Activated naive CD4-positive, alpha-beta T cell treated with anti-CD3 and anti-CD28 coated beads, Interleukin-2, amount 10 ng/mL, durations not matched to agents 7 days and 5 days (primary cell): ENCODE measurements at regions not wholly inside any gene's neighbourhood (a gene's known extent, or its start where the extent isn't known, plus 50 kb on each side); places are given as distances from the start of the nearest gene placed in this dataset.
"Not testable (repeated sequence)": the region's sequence is repeated elsewhere in the genome, so short reads cannot be mapped to it uniquely, and the experiment has no call there.

ENCODE experiments used
- CTCF ChIA-PET: fragments of 350-600 bp; sonication (Branson Sonifier 250); formaldehyde crosslinking; loops from one replicate; lab custom pipeline; 2021; ENCODE audit warnings: antibody characterized with exemption; lab: Charles Lee
- DNase-seq: peaks from one replicate; pipeline ENCODE4 v3.0.0-alpha.2; 2020
- H3K27ac Mint-ChIP-seq: one replicate; pipeline ENCODE4 v1.8.0; 2021; ENCODE audit warnings: mild to moderate bottlenecking, moderate library complexity, mixed read lengths
- H3K27me3 Mint-ChIP-seq: one replicate; pipeline ENCODE4 v1.8.0; 2021; ENCODE audit warnings: mild to moderate bottlenecking, mixed read lengths
- H3K36me3 Mint-ChIP-seq: one replicate; pipeline ENCODE4 v1.8.0; 2021; ENCODE audit warnings: mixed read lengths
- H3K4me1 Mint-ChIP-seq: one replicate; pipeline ENCODE4 v1.8.0; 2021; ENCODE audit warnings: mixed read lengths
- H3K4me3 Mint-ChIP-seq: one replicate; pipeline ENCODE4 v1.8.0; 2021; ENCODE audit warnings: mild to moderate bottlenecking, moderate library complexity, mixed read lengths
- H3K9me3 Mint-ChIP-seq: one replicate; pipeline ENCODE4 v1.8.0; 2021; ENCODE audit warnings: mixed read lengths

- DNase-seq, H3K4me3 Mint-ChIP-seq, CTCF ChIA-PET, H3K4me1 Mint-ChIP-seq, H3K36me3 Mint-ChIP-seq, H3K27ac Mint-ChIP-seq, H3K9me3 Mint-ChIP-seq: not testable (repeated sequence)
- H3K27me3 Mint-ChIP-seq, result peaks cover 11% of the 10 kb centered on the region
Measured at GRCh38 chr13:52324831-52325230, 81.1 kb downstream of the THSD1 start.

GRCh38 chr13:52319876-52320275 lies 86.1 kb downstream of the THSD1 start:
- no peak overlapping the region for H3K27ac Mint-ChIP-seq
- no peak for DNase-seq
- H3K4me3 Mint-ChIP-seq, result no peak overlapping the region
- peaks cover 4% of the 10 kb centered on the region for H3K4me1 Mint-ChIP-seq
- no peaks in the 10 kb centered on the region for H3K9me3 Mint-ChIP-seq
- H3K36me3 Mint-ChIP-seq, result no peaks in the 10 kb centered on the region
- CTCF ChIA-PET, result no interaction called here
- H3K27me3 Mint-ChIP-seq, result peaks cover 12% of the 10 kb centered on the region

GRCh38 chr13:52309833-52310232 lies 96.1 kb downstream of the THSD1 start:
- DNase-seq, H3K27ac Mint-ChIP-seq, H3K27me3 Mint-ChIP-seq, CTCF ChIA-PET, H3K4me3 Mint-ChIP-seq, H3K36me3 Mint-ChIP-seq, H3K4me1 Mint-ChIP-seq: not testable (repeated sequence)
- peaks cover 11% of the 10 kb centered on the region for H3K9me3 Mint-ChIP-seq

GRCh38 chr13:52306336-52306735 lies 99.6 kb downstream of the THSD1 start:
- H3K4me3 Mint-ChIP-seq, H3K36me3 Mint-ChIP-seq, CTCF ChIA-PET, H3K27ac Mint-ChIP-seq, H3K9me3 Mint-ChIP-seq, H3K4me1 Mint-ChIP-seq, DNase-seq, H3K27me3 Mint-ChIP-seq: not testable (repeated sequence)

DNA sequence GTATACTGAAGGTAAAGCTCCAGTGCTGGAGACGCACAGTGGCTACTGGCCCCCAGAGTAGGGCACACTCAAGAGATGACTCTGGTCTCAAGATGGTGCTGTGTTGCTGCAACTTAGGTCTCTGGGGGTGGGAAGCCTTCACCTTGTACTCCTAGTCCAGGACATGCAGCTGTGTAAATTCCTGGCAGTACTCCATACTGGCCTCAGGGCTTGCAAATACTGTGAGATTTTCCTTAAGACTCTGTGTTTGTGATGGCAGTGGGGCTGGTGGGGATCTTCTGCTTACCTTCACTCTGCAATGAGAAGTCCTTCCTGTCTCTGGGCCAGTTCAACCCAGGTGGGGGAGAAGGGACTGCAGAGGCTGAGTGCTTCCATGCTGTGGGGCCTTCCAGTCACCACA lies 102.9 kb downstream of the THSD1 start:
- CTCF ChIA-PET, H3K27me3 Mint-ChIP-seq, H3K36me3 Mint-ChIP-seq, H3K4me3 Mint-ChIP-seq, H3K4me1 Mint-ChIP-seq, H3K9me3 Mint-ChIP-seq, H3K27ac Mint-ChIP-seq, DNase-seq: not testable (repeated sequence)

- H3K4me3 Mint-ChIP-seq, DNase-seq, H3K9me3 Mint-ChIP-seq, H3K27me3 Mint-ChIP-seq, H3K4me1 Mint-ChIP-seq, CTCF ChIA-PET, H3K36me3 Mint-ChIP-seq, H3K27ac Mint-ChIP-seq: not testable (repeated sequence)
Measured at GRCh38 chr13:52302688-52303087, 103.3 kb downstream of the THSD1 start.

DNA sequence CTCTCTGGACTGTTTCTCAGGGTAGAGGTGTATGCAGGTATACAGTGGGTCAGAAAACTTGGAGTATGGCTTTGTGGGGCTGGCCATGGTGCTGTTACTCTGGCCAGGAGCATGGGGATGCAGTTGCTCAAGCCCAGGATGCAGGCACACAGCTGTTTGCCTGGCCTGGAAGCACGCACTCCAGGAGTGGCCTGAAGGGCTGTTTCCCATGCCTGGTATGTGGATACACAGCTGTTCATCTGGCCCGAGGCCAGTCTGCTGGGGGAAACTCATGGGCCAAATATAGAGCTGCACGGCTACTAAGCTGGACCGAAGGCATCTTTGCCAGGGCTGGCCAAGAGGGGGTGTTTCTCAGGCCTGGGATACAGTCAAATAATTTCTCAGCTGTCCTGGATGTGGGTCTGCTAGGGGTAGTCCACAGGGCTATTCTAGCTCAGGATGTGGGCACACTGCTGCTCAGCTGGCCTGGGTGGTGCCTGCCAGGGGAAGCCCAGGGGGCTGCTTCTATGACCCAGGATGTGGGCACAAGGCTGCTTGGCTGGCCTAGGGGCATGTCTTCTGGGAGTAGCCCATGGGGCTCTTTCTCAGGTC lies 104.1 kb downstream of the THSD1 start:
- CTCF ChIA-PET, result not testable (repeated sequence)

DNA sequence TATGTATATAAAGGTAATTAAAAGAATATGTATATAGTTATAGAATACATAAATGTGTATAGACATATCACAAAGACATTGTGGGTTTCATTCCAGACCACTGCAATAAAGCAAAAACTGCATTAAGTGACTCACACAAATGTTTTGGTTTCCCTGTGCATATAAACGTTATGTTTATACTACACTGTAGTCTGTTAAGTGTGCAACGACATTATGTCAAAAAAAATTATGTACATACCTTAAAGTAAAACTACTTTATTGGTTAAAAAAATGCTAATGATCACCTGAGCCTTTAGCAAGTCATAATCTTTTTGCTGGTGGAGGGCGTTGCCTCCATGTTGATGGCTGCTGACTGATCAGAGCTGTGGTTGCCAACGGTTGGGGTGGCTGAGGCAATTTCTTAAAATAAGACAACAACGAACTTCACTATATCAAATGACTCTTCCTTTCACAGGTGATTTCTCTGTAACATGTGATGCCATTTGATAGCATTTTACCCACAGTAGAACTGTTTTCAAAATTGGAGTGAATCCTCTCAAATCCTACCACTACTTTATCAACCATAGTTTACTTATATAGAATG lies 107.8 kb downstream of the THSD1 start:
- CTCF ChIA-PET, H3K4me3 Mint-ChIP-seq, DNase-seq, H3K9me3 Mint-ChIP-seq, H3K27ac Mint-ChIP-seq, H3K36me3 Mint-ChIP-seq, H3K4me1 Mint-ChIP-seq, H3K27me3 Mint-ChIP-seq: not testable (repeated sequence)

More for the DNA sequence above, 104.1 kb downstream of the THSD1 start:
- not testable (repeated sequence) for H3K4me3 Mint-ChIP-seq, H3K27ac Mint-ChIP-seq, H3K9me3 Mint-ChIP-seq, H3K4me1 Mint-ChIP-seq, DNase-seq, H3K36me3 Mint-ChIP-seq, H3K27me3 Mint-ChIP-seq

GRCh38 chr13:52288891-52289290 lies 117.1 kb downstream of the THSD1 start:
- H3K27ac Mint-ChIP-seq, DNase-seq, H3K36me3 Mint-ChIP-seq, H3K27me3 Mint-ChIP-seq, CTCF ChIA-PET, H3K4me1 Mint-ChIP-seq, H3K9me3 Mint-ChIP-seq, H3K4me3 Mint-ChIP-seq: not testable (repeated sequence)

GRCh38 chr13:52281387-52281786 lies 122.0 kb upstream of the NEK3 start:
- H3K4me3 Mint-ChIP-seq, H3K27me3 Mint-ChIP-seq, H3K9me3 Mint-ChIP-seq, CTCF ChIA-PET, H3K36me3 Mint-ChIP-seq, H3K4me1 Mint-ChIP-seq, H3K27ac Mint-ChIP-seq, DNase-seq: not testable (repeated sequence)

- H3K36me3 Mint-ChIP-seq, H3K4me3 Mint-ChIP-seq, H3K9me3 Mint-ChIP-seq, H3K4me1 Mint-ChIP-seq, H3K27ac Mint-ChIP-seq, H3K27me3 Mint-ChIP-seq, CTCF ChIA-PET, DNase-seq: not testable (repeated sequence)
Measured at GRCh38 chr13:52279408-52279807, 120.0 kb upstream of the NEK3 start.

DNA sequence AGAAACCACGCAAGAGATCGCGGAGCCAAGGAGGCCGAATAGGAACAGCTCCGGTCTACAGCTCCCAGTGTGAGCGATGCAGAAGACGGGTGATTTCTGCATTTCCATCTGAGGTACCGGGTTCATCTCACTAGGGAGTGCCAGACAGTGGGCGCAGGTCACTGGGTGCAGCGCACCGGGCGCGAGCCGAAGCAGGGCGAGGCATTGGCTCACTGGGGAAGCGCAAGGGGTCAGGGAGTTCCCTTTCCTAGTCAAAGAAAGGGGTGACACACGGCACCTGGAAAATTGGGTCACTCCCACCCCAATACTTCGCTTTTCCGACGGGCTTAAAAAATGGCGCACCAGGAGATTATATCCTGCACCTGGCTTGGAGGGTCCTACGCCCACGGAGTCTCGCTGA lies 94.9 kb upstream of the NEK3 start:
- H3K27me3 Mint-ChIP-seq, H3K4me3 Mint-ChIP-seq, H3K36me3 Mint-ChIP-seq, H3K4me1 Mint-ChIP-seq, CTCF ChIA-PET, DNase-seq, H3K9me3 Mint-ChIP-seq, H3K27ac Mint-ChIP-seq: not testable (repeated sequence)

DNA sequence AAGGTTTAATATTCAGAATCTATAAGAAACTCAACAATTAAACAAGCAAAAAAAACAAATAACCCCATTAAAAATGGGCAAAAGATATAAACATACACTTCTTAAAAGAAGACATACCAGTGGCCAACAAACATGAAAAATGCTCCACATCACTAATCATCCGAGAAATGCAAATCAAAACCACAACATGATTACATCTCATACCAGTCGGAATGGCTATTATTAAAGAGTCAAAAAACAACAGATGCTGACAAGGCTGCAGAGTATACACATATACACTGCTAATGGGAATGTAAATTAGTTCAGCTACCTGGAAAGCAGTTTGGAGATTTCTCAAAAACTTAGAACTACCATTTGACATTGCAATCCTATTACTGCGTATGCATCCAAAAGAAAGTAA lies 81.4 kb upstream of the NEK3 start:
- H3K4me3 Mint-ChIP-seq, H3K27ac Mint-ChIP-seq, DNase-seq, H3K4me1 Mint-ChIP-seq, H3K36me3 Mint-ChIP-seq, H3K9me3 Mint-ChIP-seq, H3K27me3 Mint-ChIP-seq, CTCF ChIA-PET: not testable (repeated sequence)

DNA sequence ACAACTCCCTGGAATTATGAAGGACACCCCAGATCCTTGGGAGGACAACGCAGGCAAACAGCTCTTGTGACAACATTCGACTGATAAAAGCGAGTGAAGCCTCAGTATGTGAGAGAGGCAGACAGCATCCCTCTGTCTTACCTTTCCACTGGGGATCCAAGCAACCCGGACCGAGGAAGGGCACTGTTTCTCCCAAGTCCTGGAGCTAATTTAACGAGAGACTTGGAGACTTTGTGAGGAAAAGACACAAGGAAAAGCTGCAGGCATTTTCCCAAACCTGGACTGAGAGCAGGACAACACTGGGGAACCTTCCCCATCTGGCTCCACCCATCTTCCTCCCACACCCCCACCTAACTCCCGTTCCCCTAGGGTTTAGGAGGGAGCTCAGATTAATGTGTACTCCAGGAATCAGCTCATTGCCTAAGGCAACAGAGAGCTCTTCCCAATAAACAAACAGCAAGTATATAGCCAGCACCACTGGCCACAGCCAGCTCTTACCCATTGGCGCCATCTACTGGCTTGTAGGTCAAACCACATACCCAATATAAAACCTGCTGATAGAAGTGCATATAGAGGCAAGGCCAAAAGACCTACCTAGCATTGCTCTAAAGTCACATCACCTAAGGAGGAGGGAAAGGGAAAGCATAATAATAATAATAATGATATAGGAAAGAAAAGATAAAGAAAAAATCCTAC lies 76.7 kb upstream of the NEK3 start:
- not testable (repeated sequence) for H3K27me3 Mint-ChIP-seq, H3K36me3 Mint-ChIP-seq, H3K27ac Mint-ChIP-seq, H3K4me3 Mint-ChIP-seq, H3K9me3 Mint-ChIP-seq, H3K4me1 Mint-ChIP-seq
- CTCF ChIA-PET, result interaction anchor here (0.7 kb wide), 1 partner anchor 109 kb away, joined by 3 read pairs; no protein-coding TSS in a partner anchor
- peak; percentile 61 for DNase-seq

- H3K4me3 Mint-ChIP-seq, CTCF ChIA-PET, H3K4me1 Mint-ChIP-seq, H3K9me3 Mint-ChIP-seq, H3K27ac Mint-ChIP-seq, H3K27me3 Mint-ChIP-seq, DNase-seq, H3K36me3 Mint-ChIP-seq: not testable (repeated sequence)
Measured at GRCh38 chr13:52234928-52235327, 75.5 kb upstream of the NEK3 start.
